ENCODE measurements at regions not wholly inside any gene's neighbourhood (a gene's known extent, or its start where the extent isn't known, plus 50 kb on each side); places are given as distances from the start of the nearest gene placed in this dataset.
A peak's percentile ranks its signal among the peaks of the same experiment; 100 is the strongest.

GRCh38 chr17:73991260-73991659, 212.2 kb upstream of the RPL38 start:
- no peak for DNase-seq

GRCh38 chr17:73994946-73995345, 208.5 kb upstream of the RPL38 start:
- no peak for DNase-seq

GRCh38 chr17:73997059-73997458, 206.4 kb upstream of the RPL38 start:
- no peak for DNase-seq

- no peak for DNase-seq
Observed at GRCh38 chr17:73998249-73998648, 205.2 kb upstream of the RPL38 start.

GRCh38 chr17:73998653-73999645, 204.5 kb upstream of the RPL38 start:
- peak; percentile 81 for DNase-seq

- DNase-seq = no peak
Observed at GRCh38 chr17:74001145-74001544, 202.3 kb upstream of the RPL38 start.

- no peak for DNase-seq
Observed at GRCh38 chr17:74002241-74002640, 201.2 kb upstream of the RPL38 start.

GRCh38 chr17:74004056-74004455, 199.4 kb upstream of the RPL38 start:
- DNase-seq = no peak

GRCh38 chr17:74005790-74006189, 197.7 kb upstream of the RPL38 start:
- no peak for DNase-seq

GRCh38 chr17:74006371-74006770, 197.1 kb upstream of the RPL38 start:
- no peak for DNase-seq

- DNase-seq = no peak
Observed at GRCh38 chr17:74008196-74008595, 195.3 kb upstream of the RPL38 start.

- no peak for DNase-seq
Observed at GRCh38 chr17:74009056-74009625, 194.3 kb upstream of the RPL38 start.

GRCh38 chr17:74010903-74011302, 192.6 kb upstream of the RPL38 start:
- no peak for DNase-seq

- no peak for DNase-seq
Observed at GRCh38 chr17:74011966-74012365, 191.5 kb upstream of the RPL38 start.

- DNase-seq = no peak
Observed at GRCh38 chr17:74012465-74012864, 191.0 kb upstream of the RPL38 start.

- DNase-seq = no peak
Observed at GRCh38 chr17:74015316-74015715, 188.2 kb upstream of the RPL38 start.

- DNase-seq = no peak
Observed at GRCh38 chr17:74015990-74016389, 187.5 kb upstream of the RPL38 start.

- no peak for DNase-seq
Observed at GRCh38 chr17:74016461-74016860, 187.0 kb upstream of the RPL38 start.

GRCh38 chr17:74017466-74017865, 186.0 kb upstream of the RPL38 start:
- no peak for DNase-seq

GRCh38 chr17:74018115-74018514, 185.4 kb upstream of the RPL38 start:
- no peak for DNase-seq

- DNase-seq = no peak
Observed at GRCh38 chr17:74019271-74019670, 184.2 kb upstream of the RPL38 start.

GRCh38 chr17:74019860-74020259, 183.6 kb upstream of the RPL38 start:
- DNase-seq = no peak

GRCh38 chr17:74020522-74020921, 183.0 kb upstream of the RPL38 start:
- no peak for DNase-seq

GRCh38 chr17:74024871-74025531, 178.5 kb upstream of the RPL38 start:
- no peak for DNase-seq

Measured in activated CD8-positive, alpha-beta memory T cell treated with anti-CD3 and anti-CD28 coated beads, Interleukin-2, amount 50 U/mL, for 48 hours (primary cell).